ENCODE measurements at regions not wholly inside any gene's neighbourhood (a gene's known extent, or its start where the extent isn't known, plus 50 kb on each side); places are given as distances from the start of the nearest gene placed in this dataset.
"Not testable (repeated sequence)": the region's sequence is repeated elsewhere in the genome, so short reads cannot be mapped to it uniquely, and the experiment has no call there.

- no peak for DNase-seq (ENCODE audit: low read depth)
Observed at GRCh38 chr6:19552076-19552475, 285.1 kb upstream of the ID4 start.

- no peak for DNase-seq (ENCODE audit: low read depth)
Observed at GRCh38 chr6:19552588-19552987, 284.6 kb upstream of the ID4 start.

GRCh38 chr6:19554356-19555225 is 282.6 kb upstream of the ID4 start:
- DNase-seq (ENCODE audit: low read depth): no peak

- no peak for DNase-seq (ENCODE audit: low read depth)
Observed at GRCh38 chr6:19557191-19557590, 280.0 kb upstream of the ID4 start.

GRCh38 chr6:19558201-19558600 is 279.0 kb upstream of the ID4 start:
- DNase-seq (ENCODE audit: low read depth): no peak

- DNase-seq (ENCODE audit: low read depth): no peak
Observed at GRCh38 chr6:19558934-19559333, 278.2 kb upstream of the ID4 start.

GRCh38 chr6:19562468-19562867 is 274.7 kb upstream of the ID4 start:
- DNase-seq (ENCODE audit: low read depth): no peak

- no peak for DNase-seq (ENCODE audit: low read depth)
Observed at GRCh38 chr6:19569563-19569962, 267.6 kb upstream of the ID4 start.

- no peak for DNase-seq (ENCODE audit: low read depth)
Observed at GRCh38 chr6:19571176-19571575, 266.0 kb upstream of the ID4 start.

- no peak for DNase-seq (ENCODE audit: low read depth)
Observed at GRCh38 chr6:19578481-19578880, 258.7 kb upstream of the ID4 start.

- not testable (repeated sequence) for DNase-seq (ENCODE audit: low read depth)
Observed at GRCh38 chr6:19584207-19584606, 253.0 kb upstream of the ID4 start.

GRCh38 chr6:19587238-19587942 is 249.8 kb upstream of the ID4 start:
- no peak for DNase-seq (ENCODE audit: low read depth)

- DNase-seq (ENCODE audit: low read depth): no peak
Observed at GRCh38 chr6:19590501-19591131, 246.6 kb upstream of the ID4 start.

GRCh38 chr6:19597809-19598320 is 239.3 kb upstream of the ID4 start:
- DNase-seq (ENCODE audit: low read depth): no peak

GRCh38 chr6:19599796-19600464 is 237.2 kb upstream of the ID4 start:
- no peak for DNase-seq (ENCODE audit: low read depth)

- DNase-seq (ENCODE audit: low read depth): no peak
Observed at GRCh38 chr6:19602434-19603013, 234.6 kb upstream of the ID4 start.

GRCh38 chr6:19603721-19604120 is 233.4 kb upstream of the ID4 start:
- DNase-seq (ENCODE audit: low read depth): no peak

- no peak for DNase-seq (ENCODE audit: low read depth)
Observed at GRCh38 chr6:19605624-19606023, 231.5 kb upstream of the ID4 start.

- DNase-seq (ENCODE audit: low read depth): no peak
Observed at GRCh38 chr6:19608546-19608945, 228.6 kb upstream of the ID4 start.

- no peak for DNase-seq (ENCODE audit: low read depth)
Observed at GRCh38 chr6:19609972-19610641, 227.1 kb upstream of the ID4 start.
